ENCODE measurements at regions not wholly inside any gene's neighbourhood (a gene's known extent, or its start where the extent isn't known, plus 50 kb on each side); places are given as distances from the start of the nearest gene placed in this dataset.

DNA sequence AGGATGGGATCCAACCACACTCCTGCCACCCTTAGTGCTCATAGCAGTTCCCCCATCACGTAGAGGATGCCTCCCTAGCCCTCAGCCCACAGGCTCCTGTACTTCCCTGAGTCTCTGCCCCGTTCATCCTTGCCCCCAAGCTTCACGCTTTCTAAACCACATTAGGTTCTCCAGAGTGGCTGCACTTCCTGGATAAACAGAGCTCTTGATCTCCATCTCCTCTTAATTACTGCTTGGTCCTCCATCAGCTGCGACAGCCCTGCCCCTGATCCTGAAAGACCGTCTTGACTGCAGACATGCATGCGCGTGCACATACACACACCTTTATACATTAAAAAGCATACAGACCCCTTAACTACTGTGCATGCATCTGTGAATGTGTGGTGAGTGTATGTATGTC, 530.0 kb downstream of the BCL11B start:
- Histone ChIP-seq H3K9me3 (replicated peaks; ENCODE audit: control insufficient read depth, insufficient read depth, low read length) (peaks cover 6% of the 10 kb centered on the region), H3K36me3 (ENCODE audit: control insufficient read depth in 2 of 2, extremely low read depth in 1 of 2, insufficient read depth in 2 of 2, low read length in 2 of 2) (no peaks in the 10 kb centered on the region), H3K4me1 (ENCODE audit: control insufficient read depth, extremely low read depth, insufficient read depth, low read length) (no peaks in the 10 kb centered on the region), H2AFZ (ENCODE audit: low read depth, low read length) (no peak overlapping the region), H3K4me2 (ENCODE audit: insufficient read depth, low read length) (no peak overlapping the region), H4K20me1 (replicated peaks; ENCODE audit: control insufficient read depth, extremely low read depth, insufficient read depth, low read length) (no peaks in the 10 kb centered on the region), H3K27ac (ENCODE audit: insufficient read depth, low read depth, low read length) (no peak overlapping the region), H3K4me3 (replicated peaks in 1 of 3; ENCODE audit: insufficient read depth in 1 of 3, low read depth in 1 of 3, low read length in 3 of 3) (no peak overlapping the region), H3K9me1 (replicated peaks; ENCODE audit: control insufficient read depth, extremely low read depth, insufficient read depth, low read length) (no peaks in the 10 kb centered on the region), H3K9ac (replicated peaks; ENCODE audit: extremely low read depth, insufficient read depth, low read length) (no peak overlapping the region), H3K27me3 (ENCODE audit: control insufficient read depth in 2 of 2, insufficient read depth in 2 of 2, low read length in 2 of 2) (no peaks in the 10 kb centered on the region), H3K79me2 (ENCODE audit: control insufficient read depth, insufficient read depth, low read length) (no peaks in the 10 kb centered on the region)
- POLR2A ChIA-PET, result no interaction called here
- BruUV-seq (replicated peaks), result no TSS peak
- dilution Hi-C loops (cut with MboI; ENCODE audit: extremely low pct_ligation_motif_present, low sequenced_read_pairs) (no loop called here), intact Hi-C loops (cut with micrococcal nuclease) (no loop called here)
- DNase-seq (ENCODE audit: low read depth, low spot score) (no peak), FAIRE-seq (no peak)
- CTCF ChIA-PET, result no interaction called here
- TF ChIP-seq POLR2A (IDR thresholded peaks at IDR 0.05; ENCODE audit: low read depth, low read length) (no peak), POLR2AphosphoS5 (IDR thresholded peaks at IDR 0.05; ENCODE audit: insufficient read depth, low read depth, low read length) (no peak), EZH2 (IDR thresholded peaks at IDR 0.05; ENCODE audit: borderline replicate concordance, low read depth, low read length, severe bottlenecking) (no peak), MYC (IDR thresholded peaks at IDR 0.05; ENCODE audit: low read depth, low read length) (no peak), JUN (IDR thresholded peaks at IDR 0.05; ENCODE audit: borderline replicate concordance, insufficient read depth, insufficient read length, low read depth) (no peak), FOS (IDR thresholded peaks at IDR 0.05; ENCODE audit: borderline replicate concordance, insufficient read depth, low read length) (no peak)
- TF ChIP-seq, protein P1, sequence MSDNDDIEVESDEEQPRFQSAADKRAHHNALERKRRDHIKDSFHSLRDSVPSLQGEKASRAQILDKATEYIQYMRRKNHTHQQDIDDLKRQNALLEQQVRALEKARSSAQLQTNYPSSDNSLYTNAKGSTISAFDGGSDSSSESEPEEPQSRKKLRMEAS (IDR thresholded peaks at IDR 0.05; ENCODE audit: insufficient read depth, insufficient read length), result no peak
- TF ChIP-seq, protein P2, sequence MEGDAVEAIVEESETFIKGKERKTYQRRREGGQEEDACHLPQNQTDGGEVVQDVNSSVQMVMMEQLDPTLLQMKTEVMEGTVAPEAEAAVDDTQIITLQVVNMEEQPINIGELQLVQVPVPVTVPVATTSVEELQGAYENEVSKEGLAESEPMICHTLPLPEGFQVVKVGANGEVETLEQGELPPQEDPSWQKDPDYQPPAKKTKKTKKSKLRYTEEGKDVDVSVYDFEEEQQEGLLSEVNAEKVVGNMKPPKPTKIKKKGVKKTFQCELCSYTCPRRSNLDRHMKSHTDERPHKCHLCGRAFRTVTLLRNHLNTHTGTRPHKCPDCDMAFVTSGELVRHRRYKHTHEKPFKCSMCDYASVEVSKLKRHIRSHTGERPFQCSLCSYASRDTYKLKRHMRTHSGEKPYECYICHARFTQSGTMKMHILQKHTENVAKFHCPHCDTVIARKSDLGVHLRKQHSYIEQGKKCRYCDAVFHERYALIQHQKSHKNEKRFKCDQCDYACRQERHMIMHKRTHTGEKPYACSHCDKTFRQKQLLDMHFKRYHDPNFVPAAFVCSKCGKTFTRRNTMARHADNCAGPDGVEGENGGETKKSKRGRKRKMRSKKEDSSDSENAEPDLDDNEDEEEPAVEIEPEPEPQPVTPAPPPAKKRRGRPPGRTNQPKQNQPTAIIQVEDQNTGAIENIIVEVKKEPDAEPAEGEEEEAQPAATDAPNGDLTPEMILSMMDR (IDR thresholded peaks at IDR 0.05; ENCODE audit: extremely low read depth in 1 of 2, insufficient read depth in 1 of 2, low read depth in 1 of 2, low read length in 2 of 2), result no peak
